ENCODE measurements at regions not wholly inside any gene's neighbourhood (a gene's known extent, or its start where the extent isn't known, plus 50 kb on each side); places are given as distances from the start of the nearest gene placed in this dataset.

- no peaks in the 10 kb centered on the region; the same call in 2 of the 3 replicates for H3K36me3 Mint-ChIP-seq (ENCODE audit: low read depth)
- peaks cover 20% of the 10 kb centered on the region; the same call in 1 of the 2 replicates for H3K9me2 ChIP-seq (ENCODE audit: insufficient read depth)
- no peaks in the 10 kb centered on the region for H4K20me1 ChIP-seq (replicated peaks; ENCODE audit: insufficient read depth)
- H3K4me3 ChIP-seq = no peak overlapping the region
- H3K79me2 ChIP-seq (replicated peaks; ENCODE audit: insufficient read depth) = no peaks in the 10 kb centered on the region
- H3K4me2 ChIP-seq = no peak overlapping the region
- no peaks in the 10 kb centered on the region for H3F3A ChIP-seq (replicated peaks; ENCODE audit: low read depth)
- H3K4me3 Mint-ChIP-seq = no peak overlapping the region
- ATAC-seq (no peak), DNase-seq (ENCODE audit: low spot score) (no peak)
- no peaks in the 10 kb centered on the region for H3K27me3 ChIP-seq (ENCODE audit: insufficient read depth)
- no peaks in the 10 kb centered on the region; the same call in 2 of the 3 replicates for H3K9me3 Mint-ChIP-seq
- H3K27ac Mint-ChIP-seq = no peak overlapping the region
- H2AFZ ChIP-seq = no peak overlapping the region
- H3K4me1 Mint-ChIP-seq = no peaks in the 10 kb centered on the region
- no peaks in the 10 kb centered on the region for H3K36me3 ChIP-seq (ENCODE audit: insufficient read depth)
- no peaks in the 10 kb centered on the region for H3K4me1 ChIP-seq (ENCODE audit: insufficient read depth)
- peaks cover 2% of the 10 kb centered on the region for H3K27me3 Mint-ChIP-seq (ENCODE audit: insufficient read depth, low read depth, poor library complexity)
- no peak overlapping the region for H3K27ac ChIP-seq (ENCODE audit: low read depth)
- no peak for TF ChIP-seq JUNB (IDR thresholded peaks at IDR 0.05; ENCODE audit: unreplicated experiment)
- TF ChIP-seq ZNF331 (CRISPR knock-in tag; IDR thresholded peaks at IDR 0.05; ENCODE audit: low read depth) = no peak
- TF ChIP-seq EZH2phosphoT487 (IDR thresholded peaks at IDR 0.05; ENCODE audit: unreplicated experiment) = no peak
- TF ChIP-seq ETS1 (IDR thresholded peaks at IDR 0.05) = no peak
- no peak for TF ChIP-seq EZH2 (IDR thresholded peaks at IDR 0.05; ENCODE audit: low read depth, unreplicated experiment)
- TF ChIP-seq NANOG (IDR thresholded peaks at IDR 0.05; ENCODE audit: borderline replicate concordance) = no peak
- no peak for TF ChIP-seq CREB1 (CRISPR knock-in tag; IDR thresholded peaks at IDR 0.05; ENCODE audit: low read depth)
- no peak for TF ChIP-seq POLR2AphosphoS5 (IDR thresholded peaks at IDR 0.05; ENCODE audit: low read depth)
- no peak for TF ChIP-seq ZNF462 (CRISPR knock-in tag; IDR thresholded peaks at IDR 0.05)
- TF ChIP-seq CTCF (conservative IDR thresholded peaks at IDR 0.05; ENCODE audit: low read depth in 2 of 2) = no peak
- TF ChIP-seq STAT1 (IDR thresholded peaks at IDR 0.05; ENCODE audit: unreplicated experiment) = no peak
- TF ChIP-seq REST (IDR thresholded peaks at IDR 0.05; ENCODE audit: unreplicated experiment) = no peak
These were observed 270.5 kb downstream of the FGFR2 start for GRCh38 chr10:121327727-121328126.

Data from GM23338 (cell line).